ENCODE measurements at regions not wholly inside any gene's neighbourhood (a gene's known extent, or its start where the extent isn't known, plus 50 kb on each side); places are given as distances from the start of the nearest gene placed in this dataset.

DNA sequence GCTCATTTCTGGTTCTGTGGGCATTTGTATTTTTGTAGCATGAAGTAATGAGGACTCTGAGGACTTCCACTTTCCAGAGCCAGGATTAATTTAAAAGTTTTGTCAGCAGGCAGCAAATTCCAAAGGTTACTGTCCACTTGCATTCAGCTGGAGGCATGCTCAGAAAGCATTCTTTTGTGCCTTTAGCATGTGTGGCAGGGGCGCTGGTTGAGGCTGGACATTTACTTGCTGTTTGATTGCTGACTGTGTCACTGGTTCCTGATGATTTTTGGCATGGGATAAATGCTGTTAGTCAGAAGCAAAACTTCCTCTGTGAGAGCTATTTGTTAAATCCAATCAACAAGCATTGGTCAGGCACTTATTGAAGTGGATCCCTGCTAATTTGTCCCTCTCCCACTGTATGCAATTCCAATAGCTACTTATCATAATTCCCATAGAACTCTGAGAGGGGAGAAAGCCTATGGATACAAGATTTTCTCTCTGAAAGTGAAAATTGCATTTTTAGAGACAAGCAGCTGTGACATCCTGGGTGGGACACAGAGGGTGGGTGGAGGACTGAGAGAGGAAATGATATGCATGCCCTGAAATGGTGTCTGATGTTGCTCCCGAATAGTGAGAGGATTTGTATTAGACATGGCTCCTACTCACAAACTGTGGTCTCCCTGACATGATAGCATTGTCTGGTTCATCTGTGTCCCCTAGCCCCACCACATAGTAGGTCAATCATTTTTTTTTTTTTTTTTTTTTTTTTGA, 161.2 kb upstream of the WDR11 start:
- DNase-seq: no peak
- TF ChIP-seq POLR2AphosphoS5 (IDR thresholded peaks at IDR 0.05): no peak
- TF ChIP-seq POLR2A (IDR thresholded peaks at IDR 0.05): no peak
- TF ChIP-seq EP300 (IDR thresholded peaks at IDR 0.05; ENCODE audit: low read depth): no peak
- no peak for TF ChIP-seq CTCF (IDR thresholded peaks at IDR 0.05)
- H3K27me3 ChIP-seq: no peaks in the 10 kb centered on the region
- 66 to 68% methylated on average over 2 of the region's 2 CpGs for WGBS, 2 donors (ENCODE audit: low coverage in 1 of 2)
- intact Hi-C loops (cut with DNase I; ENCODE audit: low total_unique reads): loop anchor here (2.0 kb wide), 1 partner anchor 75 kb away; no protein-coding TSS in a partner anchor
- in situ Hi-C loops (cut with MboI; ENCODE audit: low pct_ligation_motif_present in 1 of 4, low pct_unique_long_range_greater_than_20kb in 1 of 4, low sequenced_read_pairs in 3 of 4): no loop called here
- H3K36me3 ChIP-seq: no peaks in the 10 kb centered on the region
- no peak overlapping the region for H3K27ac ChIP-seq
- H3K4me1 ChIP-seq: no peaks in the 10 kb centered on the region
- H3K4me3 ChIP-seq: no peak overlapping the region
- H3K9me3 ChIP-seq: peaks cover 0 to 4% of the 10 kb centered on the region in 2 donors

- DNase-seq: no peak
- Histone ChIP-seq H3K4me1 (no peaks in the 10 kb centered on the region), H3K27me3 (no peaks in the 10 kb centered on the region), H3K4me3 (no peak overlapping the region), H3K27ac (no peak overlapping the region), H3K9me3 (peaks cover 0 to 4% of the 10 kb centered on the region in 2 donors), H3K36me3 (no peaks in the 10 kb centered on the region)
- in situ Hi-C loops (cut with MboI; ENCODE audit: low pct_ligation_motif_present in 1 of 4, low pct_unique_long_range_greater_than_20kb in 1 of 4, low sequenced_read_pairs in 3 of 4) (no loop called here), intact Hi-C loops (cut with DNase I; ENCODE audit: low total_unique reads) (loop anchor here (2.0 kb wide), 1 partner anchor 73 kb away; no protein-coding TSS in a partner anchor)
- TF ChIP-seq CTCF (IDR thresholded peaks at IDR 0.05) (no peak), POLR2A (IDR thresholded peaks at IDR 0.05) (no peak), EP300 (IDR thresholded peaks at IDR 0.05; ENCODE audit: low read depth) (no peak), POLR2AphosphoS5 (IDR thresholded peaks at IDR 0.05) (no peak)
- WGBS, 2 donors (ENCODE audit: low coverage in 1 of 2): 63 to 66% methylated on average over 3 of the region's 3 CpGs
These were observed 159.5 kb upstream of the WDR11 start for GRCh38 chr10:120691625-120692024.

DNA sequence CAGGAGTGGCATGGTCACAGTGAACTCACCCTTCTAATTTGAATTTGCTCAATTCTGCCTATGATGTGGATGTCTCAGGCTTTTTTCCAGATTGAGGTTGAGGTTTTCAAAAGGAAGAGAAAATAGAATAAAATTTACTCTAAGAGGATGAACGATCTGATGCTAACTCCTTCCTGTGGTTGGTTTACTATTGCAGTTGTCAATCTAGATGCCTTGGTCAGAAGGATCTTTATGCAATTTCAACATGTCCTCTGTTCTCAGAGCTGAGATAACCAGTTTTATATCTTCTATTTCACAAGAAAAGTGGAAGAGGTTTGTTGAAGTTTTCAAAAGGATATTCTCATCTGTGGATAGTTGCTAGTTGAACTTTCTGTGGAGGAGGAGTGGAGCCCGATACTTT, 150.7 kb upstream of the WDR11 start:
- Histone ChIP-seq H3K27ac (no peak overlapping the region), H3K27me3 (no peaks in the 10 kb centered on the region), H3K4me1 (no peaks in the 10 kb centered on the region), H3K36me3 (no peaks in the 10 kb centered on the region), H3K9me3 (peaks cover 19% of the 10 kb centered on the region in 2 donors), H3K4me3 (no peak overlapping the region)
- no peak for TF ChIP-seq POLR2A (IDR thresholded peaks at IDR 0.05)
- TF ChIP-seq EP300 (IDR thresholded peaks at IDR 0.05; ENCODE audit: low read depth): no peak
- no peak for TF ChIP-seq POLR2AphosphoS5 (IDR thresholded peaks at IDR 0.05)
- no peak for TF ChIP-seq CTCF (IDR thresholded peaks at IDR 0.05)
- intact Hi-C loops (cut with DNase I; ENCODE audit: low total_unique reads) (no loop called here), in situ Hi-C loops (cut with MboI; ENCODE audit: low pct_ligation_motif_present in 1 of 4, low pct_unique_long_range_greater_than_20kb in 1 of 4, low sequenced_read_pairs in 3 of 4) (no loop called here)
- no peak for DNase-seq
- WGBS, 2 donors (ENCODE audit: low coverage in 1 of 2): 71 to 77% methylated on average over 2 of the region's 2 CpGs

DNA sequence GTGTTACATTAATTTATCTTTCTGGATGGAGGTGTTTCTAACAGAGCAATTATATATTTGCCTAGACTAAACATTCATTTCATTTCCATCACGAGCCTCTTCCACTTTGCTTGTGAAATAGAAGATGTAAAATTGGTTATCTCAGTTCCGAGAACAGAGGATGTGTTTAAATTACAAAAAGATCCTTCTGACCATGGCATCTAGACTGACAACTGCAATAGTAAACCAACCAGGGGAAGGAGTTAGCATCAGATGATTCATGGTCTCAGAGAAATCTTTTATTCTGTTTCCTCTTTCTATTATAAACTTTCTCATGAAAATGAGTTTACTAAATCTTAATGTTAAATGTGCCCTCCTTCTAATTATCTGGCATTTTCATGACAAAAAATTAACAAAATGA, 149.8 kb upstream of the WDR11 start:
- Histone ChIP-seq H3K9me3 (peaks cover 19% of the 10 kb centered on the region in 2 donors), H3K36me3 (no peaks in the 10 kb centered on the region), H3K27me3 (no peaks in the 10 kb centered on the region), H3K27ac (no peak overlapping the region), H3K4me3 (no peak overlapping the region), H3K4me1 (no peaks in the 10 kb centered on the region)
- no peak for DNase-seq
- in situ Hi-C loops (cut with MboI; ENCODE audit: low pct_ligation_motif_present in 1 of 4, low pct_unique_long_range_greater_than_20kb in 1 of 4, low sequenced_read_pairs in 3 of 4): no loop called here
- intact Hi-C loops (cut with DNase I; ENCODE audit: low total_unique reads): no loop called here
- TF ChIP-seq EP300 (IDR thresholded peaks at IDR 0.05; ENCODE audit: low read depth): no peak
- TF ChIP-seq POLR2AphosphoS5 (IDR thresholded peaks at IDR 0.05): no peak
- no peak for TF ChIP-seq POLR2A (IDR thresholded peaks at IDR 0.05)
- no peak for TF ChIP-seq CTCF (IDR thresholded peaks at IDR 0.05)
- 49 to 63% methylated on average over 2 of the region's 2 CpGs for WGBS, 2 donors (ENCODE audit: low coverage in 1 of 2)
